ENCODE measurements at regions not wholly inside any gene's neighbourhood (a gene's known extent, or its start where the extent isn't known, plus 50 kb on each side); places are given as distances from the start of the nearest gene placed in this dataset.

DNA sequence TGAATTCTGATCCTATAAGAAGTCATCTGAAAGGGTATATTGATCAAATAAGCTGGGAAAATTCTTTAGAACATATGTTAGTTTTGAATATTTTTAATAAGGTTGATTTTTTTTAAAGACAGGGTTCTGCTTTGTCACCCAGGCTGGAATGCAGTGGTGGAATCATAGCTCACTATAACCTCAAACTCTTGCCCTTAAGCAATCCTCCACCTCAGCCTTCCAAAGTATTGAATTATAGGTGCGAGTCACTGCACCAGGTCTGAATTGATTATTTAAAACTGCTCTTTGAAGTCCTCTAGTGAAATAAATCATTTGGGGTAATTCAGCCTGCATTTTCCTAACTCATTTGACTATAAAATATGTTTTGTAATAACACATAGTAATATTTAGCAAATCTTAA, 812.3 kb downstream of the PDHA2 start:
- Histone ChIP-seq H3K4me1 (ENCODE audit: insufficient read depth, low read length) (no peaks in the 10 kb centered on the region), H3K36me3 (ENCODE audit: insufficient read depth, low read length) (no peaks in the 10 kb centered on the region), H2AFZ (ENCODE audit: low read length) (no peak overlapping the region), H4K20me1 (ENCODE audit: insufficient read depth, low read length) (no peaks in the 10 kb centered on the region), H3K4me2 (ENCODE audit: insufficient read depth, low read length) (no peak overlapping the region), H3K27me3 (ENCODE audit: insufficient read depth, low read length) (no peaks in the 10 kb centered on the region), H3K9me3 (ENCODE audit: low read depth, low read length) (no peaks in the 10 kb centered on the region), H3K79me2 (ENCODE audit: insufficient read depth, low read length) (no peaks in the 10 kb centered on the region), H3K27ac (ENCODE audit: low read depth, low read length) (no peak overlapping the region), H3K4me3 (ENCODE audit: insufficient read depth, low read length) (no peak overlapping the region)
- TF ChIP-seq, protein P1, sequence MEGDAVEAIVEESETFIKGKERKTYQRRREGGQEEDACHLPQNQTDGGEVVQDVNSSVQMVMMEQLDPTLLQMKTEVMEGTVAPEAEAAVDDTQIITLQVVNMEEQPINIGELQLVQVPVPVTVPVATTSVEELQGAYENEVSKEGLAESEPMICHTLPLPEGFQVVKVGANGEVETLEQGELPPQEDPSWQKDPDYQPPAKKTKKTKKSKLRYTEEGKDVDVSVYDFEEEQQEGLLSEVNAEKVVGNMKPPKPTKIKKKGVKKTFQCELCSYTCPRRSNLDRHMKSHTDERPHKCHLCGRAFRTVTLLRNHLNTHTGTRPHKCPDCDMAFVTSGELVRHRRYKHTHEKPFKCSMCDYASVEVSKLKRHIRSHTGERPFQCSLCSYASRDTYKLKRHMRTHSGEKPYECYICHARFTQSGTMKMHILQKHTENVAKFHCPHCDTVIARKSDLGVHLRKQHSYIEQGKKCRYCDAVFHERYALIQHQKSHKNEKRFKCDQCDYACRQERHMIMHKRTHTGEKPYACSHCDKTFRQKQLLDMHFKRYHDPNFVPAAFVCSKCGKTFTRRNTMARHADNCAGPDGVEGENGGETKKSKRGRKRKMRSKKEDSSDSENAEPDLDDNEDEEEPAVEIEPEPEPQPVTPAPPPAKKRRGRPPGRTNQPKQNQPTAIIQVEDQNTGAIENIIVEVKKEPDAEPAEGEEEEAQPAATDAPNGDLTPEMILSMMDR (IDR thresholded peaks at IDR 0.05; ENCODE audit: extremely low read depth, low read depth, low read length): no peak
- no peak for DNase-seq (ENCODE audit: insufficient read length, low spot score, missing footprints)

DNA sequence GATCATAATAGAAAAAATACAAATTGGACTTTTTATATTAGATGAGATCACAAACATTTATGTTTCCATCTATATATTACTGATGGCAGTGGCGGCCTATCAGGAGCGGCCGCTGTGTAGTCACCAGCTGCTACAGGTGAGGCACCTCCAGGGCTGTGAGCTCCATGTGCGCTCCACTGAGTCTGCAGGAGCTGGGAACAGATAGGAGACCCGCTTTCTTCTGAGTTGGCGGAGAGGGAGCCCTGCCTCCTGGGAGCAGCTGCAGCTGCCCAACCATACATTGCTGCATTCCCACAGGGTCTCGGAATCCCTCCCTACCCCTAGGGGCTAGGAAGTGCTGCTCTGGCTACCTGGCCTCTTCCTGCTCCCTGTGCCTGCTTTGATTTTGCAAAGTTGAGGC, 812.9 kb downstream of the PDHA2 start:
- TF ChIP-seq, protein P1 (IDR thresholded peaks at IDR 0.05; ENCODE audit: extremely low read depth, low read depth, low read length): no peak
- Histone ChIP-seq H4K20me1 (ENCODE audit: insufficient read depth, low read length) (no peaks in the 10 kb centered on the region), H3K4me3 (ENCODE audit: insufficient read depth, low read length) (no peak overlapping the region), H3K4me2 (ENCODE audit: insufficient read depth, low read length) (no peak overlapping the region), H3K9me3 (ENCODE audit: low read depth, low read length) (no peaks in the 10 kb centered on the region), H3K79me2 (ENCODE audit: insufficient read depth, low read length) (no peaks in the 10 kb centered on the region), H3K36me3 (ENCODE audit: insufficient read depth, low read length) (no peaks in the 10 kb centered on the region), H3K27me3 (ENCODE audit: insufficient read depth, low read length) (no peaks in the 10 kb centered on the region), H3K4me1 (ENCODE audit: insufficient read depth, low read length) (no peaks in the 10 kb centered on the region), H2AFZ (ENCODE audit: low read length) (no peak overlapping the region), H3K27ac (ENCODE audit: low read depth, low read length) (no peak overlapping the region)
- no peak for DNase-seq (ENCODE audit: insufficient read length, low spot score, missing footprints)

DNA sequence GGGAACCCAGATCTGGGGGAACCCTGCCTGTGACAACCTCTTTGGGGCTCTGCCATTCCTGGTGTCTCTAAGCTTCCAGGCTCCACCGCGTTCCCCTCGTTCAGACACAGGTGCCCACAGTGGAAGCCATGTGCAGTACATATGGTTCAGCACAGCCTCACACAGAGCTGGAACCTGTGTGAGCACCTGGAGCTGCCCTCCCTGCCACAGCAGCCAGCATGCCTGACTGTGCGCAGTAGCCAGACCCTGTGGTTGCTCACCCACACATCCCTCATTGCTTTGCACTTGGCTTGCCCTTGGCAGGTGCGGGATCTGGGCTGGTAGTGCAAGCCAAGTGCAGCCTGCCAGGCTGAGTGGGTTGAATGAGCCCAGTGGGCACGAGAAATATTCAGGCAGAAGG, 814.2 kb downstream of the PDHA2 start:
- Histone ChIP-seq H2AFZ (ENCODE audit: low read length) (no peak overlapping the region), H3K36me3 (ENCODE audit: insufficient read depth, low read length) (no peaks in the 10 kb centered on the region), H3K4me3 (ENCODE audit: insufficient read depth, low read length) (no peak overlapping the region), H3K4me2 (ENCODE audit: insufficient read depth, low read length) (no peak overlapping the region), H3K27ac (ENCODE audit: low read depth, low read length) (no peak overlapping the region), H3K27me3 (ENCODE audit: insufficient read depth, low read length) (no peaks in the 10 kb centered on the region), H3K4me1 (ENCODE audit: insufficient read depth, low read length) (no peaks in the 10 kb centered on the region), H3K79me2 (ENCODE audit: insufficient read depth, low read length) (no peaks in the 10 kb centered on the region), H4K20me1 (ENCODE audit: insufficient read depth, low read length) (no peaks in the 10 kb centered on the region), H3K9me3 (ENCODE audit: low read depth, low read length) (no peaks in the 10 kb centered on the region)
- DNase-seq (ENCODE audit: insufficient read length, low spot score, missing footprints): no peak
- TF ChIP-seq, protein P1 (IDR thresholded peaks at IDR 0.05; ENCODE audit: extremely low read depth, low read depth, low read length): no peak

DNA sequence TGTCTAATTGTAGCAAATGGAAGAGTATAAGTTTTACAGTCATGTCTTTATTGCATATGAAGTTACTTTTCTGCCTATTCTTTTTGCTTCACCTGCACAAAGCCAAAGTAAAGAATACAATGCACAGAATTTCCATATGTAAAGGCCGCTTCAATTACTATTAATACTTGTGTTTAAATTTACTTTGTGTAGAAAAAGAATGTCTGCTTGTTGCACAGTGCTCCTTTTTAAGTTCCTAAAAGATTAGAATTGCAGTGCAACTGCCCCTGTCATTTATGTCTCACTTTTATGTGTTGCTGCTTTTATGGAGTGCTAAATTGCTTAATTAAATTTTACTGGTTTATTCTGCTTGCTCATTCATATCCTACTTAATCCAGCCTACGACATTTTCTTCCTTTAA, 830.5 kb downstream of the PDHA2 start:
- Histone ChIP-seq H3K9me3 (ENCODE audit: low read depth, low read length) (no peaks in the 10 kb centered on the region), H3K36me3 (ENCODE audit: insufficient read depth, low read length) (no peaks in the 10 kb centered on the region), H2AFZ (ENCODE audit: low read length) (no peak overlapping the region), H3K79me2 (ENCODE audit: insufficient read depth, low read length) (no peaks in the 10 kb centered on the region), H3K27me3 (ENCODE audit: insufficient read depth, low read length) (no peaks in the 10 kb centered on the region), H3K4me3 (ENCODE audit: insufficient read depth, low read length) (no peak overlapping the region), H3K27ac (ENCODE audit: low read depth, low read length) (no peak overlapping the region), H3K4me1 (ENCODE audit: insufficient read depth, low read length) (no peaks in the 10 kb centered on the region), H3K4me2 (ENCODE audit: insufficient read depth, low read length) (no peak overlapping the region), H4K20me1 (ENCODE audit: insufficient read depth, low read length) (no peaks in the 10 kb centered on the region)
- no peak for DNase-seq (ENCODE audit: insufficient read length, low spot score, missing footprints)
- TF ChIP-seq, protein P1 (IDR thresholded peaks at IDR 0.05; ENCODE audit: extremely low read depth, low read depth, low read length): no peak
